C4-2B (cell line): ENCODE measurements at regions not wholly inside any gene's neighbourhood (a gene's known extent, or its start where the extent isn't known, plus 50 kb on each side); places are given as distances from the start of the nearest gene placed in this dataset.

Source experiments
- ZFX ChIP-seq: fragments of 450-650 bp; IDR thresholded peaks from 2 replicates; pipeline ENCODE4 v1.6.1; 2017
- TF ChIP-seq, protein P1 (sequence below): fragments of 450-650 bp; conservative IDR thresholded peaks from 2 replicates; pipeline ENCODE4 v1.5.1; 2017; ENCODE audit warnings: mild to moderate bottlenecking

DNA sequence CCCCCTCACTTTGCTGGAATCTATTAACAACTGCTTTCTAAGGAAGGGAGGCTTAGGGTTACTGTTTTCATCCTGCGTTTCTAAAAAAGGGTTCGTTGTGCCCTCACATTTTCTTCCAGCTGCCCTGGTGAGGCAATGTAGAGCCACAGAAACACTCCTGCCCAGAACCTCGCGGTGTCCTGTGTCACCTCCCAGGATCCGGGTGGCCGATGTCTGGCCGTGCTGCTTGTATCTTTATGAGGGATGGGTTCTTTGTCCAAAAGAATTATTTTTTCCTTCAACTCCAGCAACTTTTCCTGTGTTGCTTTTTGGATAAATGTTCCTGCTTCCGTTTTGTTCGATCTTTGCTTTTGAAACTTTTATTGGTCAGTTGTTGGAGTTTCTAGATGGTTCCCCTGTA lies 291.8 kb upstream of the HS6ST1 start:
- TF ChIP-seq, protein P1, sequence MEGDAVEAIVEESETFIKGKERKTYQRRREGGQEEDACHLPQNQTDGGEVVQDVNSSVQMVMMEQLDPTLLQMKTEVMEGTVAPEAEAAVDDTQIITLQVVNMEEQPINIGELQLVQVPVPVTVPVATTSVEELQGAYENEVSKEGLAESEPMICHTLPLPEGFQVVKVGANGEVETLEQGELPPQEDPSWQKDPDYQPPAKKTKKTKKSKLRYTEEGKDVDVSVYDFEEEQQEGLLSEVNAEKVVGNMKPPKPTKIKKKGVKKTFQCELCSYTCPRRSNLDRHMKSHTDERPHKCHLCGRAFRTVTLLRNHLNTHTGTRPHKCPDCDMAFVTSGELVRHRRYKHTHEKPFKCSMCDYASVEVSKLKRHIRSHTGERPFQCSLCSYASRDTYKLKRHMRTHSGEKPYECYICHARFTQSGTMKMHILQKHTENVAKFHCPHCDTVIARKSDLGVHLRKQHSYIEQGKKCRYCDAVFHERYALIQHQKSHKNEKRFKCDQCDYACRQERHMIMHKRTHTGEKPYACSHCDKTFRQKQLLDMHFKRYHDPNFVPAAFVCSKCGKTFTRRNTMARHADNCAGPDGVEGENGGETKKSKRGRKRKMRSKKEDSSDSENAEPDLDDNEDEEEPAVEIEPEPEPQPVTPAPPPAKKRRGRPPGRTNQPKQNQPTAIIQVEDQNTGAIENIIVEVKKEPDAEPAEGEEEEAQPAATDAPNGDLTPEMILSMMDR, result no peak
- no peak for TF ChIP-seq ZFX
